Right ventricle myocardium inferior (tissue), 1 donor: ENCODE measurements at regions not wholly inside any gene's neighbourhood (a gene's known extent, or its start where the extent isn't known, plus 50 kb on each side); places are given as distances from the start of the nearest gene placed in this dataset.
"Not testable (repeated sequence)": the region's sequence is repeated elsewhere in the genome, so short reads cannot be mapped to it uniquely, and the experiment has no call there.

ENCODE experiments used
- ATAC-seq: fragments of 200-7000 bp; cut with Tn5 transposase; one replicate; pipeline ENCODE4 v1.9.1; 2020; ENCODE audit warnings: mild to moderate bottlenecking, moderate library complexity
- DNase-seq: peaks from one replicate; pipeline ENCODE4 v3.0.0; 2021; ENCODE audit errors: missing footprints
- intact Hi-C: fragments of 100-400 bp; cut with DNase I; formaldehyde crosslinking; loops from one replicate; pipeline ENCODE4 v1.11.0; 2022
- donor health status: DM: no; HTN: yes; CAD: no; lungs with severe emphysema.

- no peak for DNase-seq
- intact Hi-C loops: loop anchor here (2.0 kb wide), 1 partner anchor 47 kb away; no protein-coding TSS in a partner anchor
- ATAC-seq: no peak
Observed at GRCh38 chr20:47851774-47852173, 66.5 kb upstream of the SULF2 start.

GRCh38 chr20:47850146-47850545 is 64.9 kb upstream of the SULF2 start:
- intact Hi-C loops: loop anchor here (2.0 kb wide), 1 partner anchor 45 kb away; no protein-coding TSS in a partner anchor
- ATAC-seq: no peak
- DNase-seq: no peak

GRCh38 chr20:47849596-47849995 is 64.3 kb upstream of the SULF2 start:
- intact Hi-C loops: no loop called here
- ATAC-seq (no peak), DNase-seq (no peak)

DNA sequence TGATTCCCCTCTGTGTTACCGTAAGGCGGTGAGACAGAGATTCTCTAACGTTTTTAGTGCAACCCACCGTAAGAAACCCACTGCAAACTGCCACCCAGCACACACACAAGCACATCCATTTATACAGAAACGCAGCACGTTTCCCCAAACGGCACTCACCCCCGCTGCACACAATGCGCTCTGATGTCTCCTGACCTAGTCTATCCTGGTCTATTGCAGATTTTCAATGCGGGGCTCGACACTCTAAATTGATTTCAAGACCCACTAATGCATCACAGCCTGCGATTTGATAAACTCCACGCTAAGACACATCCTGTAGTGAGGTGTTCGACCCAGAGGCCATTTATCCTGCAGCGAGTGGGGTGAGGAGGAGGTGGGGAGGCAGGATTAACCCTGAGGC is 63.7 kb upstream of the SULF2 start:
- ATAC-seq: no peak
- intact Hi-C loops: no loop called here
- no peak for DNase-seq

DNA sequence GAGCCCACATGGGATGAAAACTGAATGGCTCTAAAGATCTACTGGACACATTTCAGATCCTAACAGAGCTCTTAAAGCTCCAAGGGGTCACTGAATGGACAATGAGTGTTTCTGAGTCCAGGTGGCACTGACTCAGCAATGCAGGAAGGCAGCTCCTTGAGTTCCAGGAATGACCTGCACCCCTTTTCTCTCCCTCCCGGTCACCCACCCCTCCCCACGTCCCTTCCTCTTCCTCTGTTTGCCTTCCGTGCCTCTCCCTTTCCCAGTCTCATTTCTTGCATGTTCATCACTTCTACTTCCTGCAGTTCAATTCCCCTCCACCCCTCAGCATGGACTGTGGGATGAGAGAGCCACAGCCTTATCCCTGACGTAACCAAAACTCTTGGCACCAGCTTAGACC is 63.3 kb upstream of the SULF2 start:
- intact Hi-C loops, DNase-seq: not testable (repeated sequence)
- ATAC-seq: peak; percentile 53

DNA sequence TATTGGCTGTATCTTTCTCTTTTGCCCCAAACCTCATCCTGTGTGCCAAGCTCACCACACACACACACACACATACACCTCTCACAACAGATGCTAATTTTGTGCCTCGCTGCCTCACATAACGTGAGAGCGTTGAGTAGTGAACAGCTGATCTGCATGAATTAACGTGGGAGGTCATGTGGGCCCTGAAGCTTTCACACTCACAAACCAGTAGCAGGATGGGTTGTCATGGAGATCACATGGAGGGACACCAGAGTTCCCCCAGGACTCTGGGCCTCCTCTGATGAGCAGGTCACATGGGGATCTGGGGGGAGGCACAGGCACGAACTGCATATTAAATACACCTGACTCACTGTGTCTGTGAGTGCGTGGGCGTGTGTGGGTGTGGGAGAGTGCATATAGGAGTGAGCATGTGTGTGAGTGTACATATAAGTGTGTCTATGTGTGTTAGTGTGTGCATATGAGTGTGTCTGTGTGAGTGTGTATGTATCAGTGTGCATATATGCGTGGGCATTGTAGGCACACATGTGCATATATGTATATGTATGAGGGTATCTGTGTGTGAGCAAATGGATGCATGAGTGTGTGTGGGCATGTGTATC is 62.7 kb upstream of the SULF2 start:
- DNase-seq (no peak), ATAC-seq (no peak)
- intact Hi-C loops: no loop called here

GRCh38 chr20:47847220-47847619 is 61.9 kb upstream of the SULF2 start:
- peak; percentile 16 for ATAC-seq
- intact Hi-C loops, DNase-seq: not testable (repeated sequence)

DNA sequence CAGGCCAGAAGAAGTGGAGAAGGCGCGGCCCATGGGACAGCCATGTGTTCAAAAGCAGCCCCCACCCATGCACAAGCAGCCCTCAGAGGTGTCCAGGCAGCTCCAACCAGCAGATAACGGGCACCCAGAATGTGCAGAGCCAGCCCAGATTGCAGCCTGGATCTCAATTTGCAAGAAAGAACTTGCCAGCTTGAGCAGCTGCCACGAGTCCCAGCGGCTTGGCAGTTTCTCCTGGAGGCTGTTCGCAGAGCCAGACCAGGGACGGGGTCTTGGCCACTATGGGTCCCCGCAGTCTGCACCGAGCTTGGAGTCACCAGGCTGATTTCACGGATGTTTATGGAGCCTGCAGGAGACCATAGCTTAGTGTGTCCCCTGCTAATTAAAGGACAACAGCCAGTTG is 61.4 kb upstream of the SULF2 start:
- DNase-seq, intact Hi-C loops, ATAC-seq: not testable (repeated sequence)

DNA sequence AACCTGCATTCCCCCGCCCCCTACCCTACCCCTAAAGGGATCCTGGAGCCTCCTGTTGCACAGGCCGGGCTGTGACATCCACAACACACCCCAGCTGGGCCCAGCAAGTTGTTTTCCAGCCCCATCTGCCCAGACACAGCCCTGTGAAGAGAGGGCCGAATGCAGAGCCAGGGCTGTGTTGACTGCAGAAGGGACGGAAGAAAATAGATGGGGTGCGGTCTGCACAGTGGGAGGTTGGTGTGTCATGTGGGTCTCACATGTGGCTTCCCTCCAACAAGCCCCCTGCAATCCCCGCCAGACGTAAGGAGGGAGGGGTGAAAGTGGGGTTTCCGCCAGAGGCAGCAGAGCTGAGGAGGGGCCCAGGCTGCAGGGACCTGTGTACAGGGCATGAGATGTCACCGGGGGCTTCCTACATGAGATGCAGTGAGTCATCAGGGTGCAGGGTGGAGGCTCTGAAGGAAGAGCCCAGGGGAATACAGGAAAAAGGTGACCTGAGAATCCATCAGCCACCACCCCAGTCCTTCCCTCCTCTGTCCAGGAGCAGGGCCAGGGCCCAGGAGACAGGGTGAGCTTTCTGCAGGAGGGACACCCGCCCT is 60.2 kb upstream of the SULF2 start:
- DNase-seq, ATAC-seq, intact Hi-C loops: not testable (repeated sequence)

- DNase-seq, ATAC-seq: not testable (repeated sequence)
- intact Hi-C loops: loop anchor here (5.0 kb wide), 1 partner anchor 53 kb away; no protein-coding TSS in a partner anchor
Observed at GRCh38 chr20:47844568-47844906, 59.3 kb upstream of the SULF2 start.

GRCh38 chr20:47843886-47844567 is 58.7 kb upstream of the SULF2 start:
- intact Hi-C loops: loop anchor here (5.0 kb wide), 1 partner anchor 53 kb away; no protein-coding TSS in a partner anchor
- no peak for DNase-seq

GRCh38 chr20:47842950-47843349 is 57.7 kb upstream of the SULF2 start:
- ATAC-seq, DNase-seq: not testable (repeated sequence)
- intact Hi-C loops: loop anchor here (5.0 kb wide), 1 partner anchor 54 kb away; no protein-coding TSS in a partner anchor

More at GRCh38 chr20:47843886-47844567, 58.7 kb upstream of the SULF2 start:
- no peak for ATAC-seq

- intact Hi-C loops: loop anchor here (5.0 kb wide), 1 partner anchor 55 kb away; no protein-coding TSS in a partner anchor
- not testable (repeated sequence) for ATAC-seq, DNase-seq
Observed at GRCh38 chr20:47842004-47842403, 56.7 kb upstream of the SULF2 start.

DNA sequence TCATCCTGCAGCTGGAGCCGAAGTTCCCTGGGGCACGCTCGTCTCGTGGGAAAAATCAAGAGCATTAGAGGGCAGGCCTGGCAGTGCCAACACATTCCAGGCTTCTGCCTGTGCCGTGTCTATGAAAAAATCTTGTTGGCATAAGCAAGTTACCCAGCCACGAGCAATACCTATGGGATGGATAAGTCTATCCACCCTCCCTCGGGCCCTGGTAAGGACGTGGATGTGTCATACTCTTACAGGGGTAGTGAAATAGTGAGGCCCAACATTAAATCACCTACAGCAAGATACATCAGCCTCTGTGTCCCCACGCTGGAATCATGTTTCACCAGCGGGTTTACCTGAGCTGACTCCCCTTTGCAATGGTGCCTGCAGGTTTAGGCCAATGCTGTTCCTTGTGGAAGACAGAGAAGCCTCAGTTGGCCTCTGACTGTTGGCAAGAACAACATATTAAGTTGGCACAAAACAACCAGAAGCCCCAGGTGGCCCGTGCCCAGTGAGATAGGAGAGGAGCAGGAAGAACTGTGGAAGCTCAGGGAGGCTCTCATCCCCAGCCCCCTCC is 51.1 kb upstream of the SULF2 start:
- intact Hi-C loops, ATAC-seq, DNase-seq: not testable (repeated sequence)
